ENCODE measurements at regions not wholly inside any gene's neighbourhood (a gene's known extent, or its start where the extent isn't known, plus 50 kb on each side); places are given as distances from the start of the nearest gene placed in this dataset.
A peak's percentile ranks its signal among the peaks of the same experiment; 100 is the strongest.

- DNase-seq (ENCODE audit: low read depth) = no peak
Measured at GRCh38 chr14:49971156-49972130, 78.6 kb downstream of the ARF6 start.

- peak; percentile 79 for DNase-seq (ENCODE audit: low read depth)
Measured at GRCh38 chr14:49972131-49972671, 79.3 kb downstream of the ARF6 start.

- DNase-seq (ENCODE audit: low read depth) = peak; percentile 98
Measured at GRCh38 chr14:49972823-49973222, 79.9 kb downstream of the ARF6 start.

GRCh38 chr14:49975276-49975675, 82.4 kb downstream of the ARF6 start:
- DNase-seq (ENCODE audit: low read depth) = peak; percentile 98

GRCh38 chr14:49975799-49976198, 82.9 kb downstream of the ARF6 start:
- DNase-seq (ENCODE audit: low read depth) = peak; percentile 50

GRCh38 chr14:49977126-49977841, 84.4 kb downstream of the ARF6 start:
- DNase-seq (ENCODE audit: low read depth) = no peak

GRCh38 chr14:49980027-49980426, 87.1 kb downstream of the ARF6 start:
- DNase-seq (ENCODE audit: low read depth) = no peak

- no peak for DNase-seq (ENCODE audit: low read depth)
Measured at GRCh38 chr14:49982082-49982481, 89.2 kb downstream of the ARF6 start.

- peak; percentile 91 for DNase-seq (ENCODE audit: low read depth)
Measured at GRCh38 chr14:49982501-49982951, 89.6 kb downstream of the ARF6 start.

- DNase-seq (ENCODE audit: low read depth) = peak; percentile 22
Measured at GRCh38 chr14:49984424-49984823, 91.5 kb downstream of the ARF6 start.

GRCh38 chr14:49986343-49987014, 93.6 kb downstream of the ARF6 start:
- DNase-seq (ENCODE audit: low read depth) = peak; percentile 66

- DNase-seq (ENCODE audit: low read depth) = no peak
Measured at GRCh38 chr14:49988080-49988990, 95.5 kb downstream of the ARF6 start.

GRCh38 chr14:49989966-49990365, 97.1 kb downstream of the ARF6 start:
- DNase-seq (ENCODE audit: low read depth) = no peak

- no peak for DNase-seq (ENCODE audit: low read depth)
Measured at GRCh38 chr14:49991491-49991890, 98.6 kb downstream of the ARF6 start.

- no peak for DNase-seq (ENCODE audit: low read depth)
Measured at GRCh38 chr14:49992036-49992435, 99.2 kb downstream of the ARF6 start.

GRCh38 chr14:49992448-49992847, 99.6 kb downstream of the ARF6 start:
- DNase-seq (ENCODE audit: low read depth) = no peak

- peak; percentile 96 for DNase-seq (ENCODE audit: low read depth)
Measured at GRCh38 chr14:49992901-49993339, 100.0 kb downstream of the ARF6 start.

GRCh38 chr14:49993565-49993964, 100.7 kb downstream of the ARF6 start:
- no peak for DNase-seq (ENCODE audit: low read depth)

- DNase-seq (ENCODE audit: low read depth) = no peak
Measured at GRCh38 chr14:49994951-49995561, 102.2 kb downstream of the ARF6 start.

- no peak for DNase-seq (ENCODE audit: low read depth)
Measured at GRCh38 chr14:49997991-49998390, 105.1 kb downstream of the ARF6 start.
